ENCODE measurements at regions not wholly inside any gene's neighbourhood (a gene's known extent, or its start where the extent isn't known, plus 50 kb on each side); places are given as distances from the start of the nearest gene placed in this dataset.
"Not testable (repeated sequence)": the region's sequence is repeated elsewhere in the genome, so short reads cannot be mapped to it uniquely, and the experiment has no call there.

DNA sequence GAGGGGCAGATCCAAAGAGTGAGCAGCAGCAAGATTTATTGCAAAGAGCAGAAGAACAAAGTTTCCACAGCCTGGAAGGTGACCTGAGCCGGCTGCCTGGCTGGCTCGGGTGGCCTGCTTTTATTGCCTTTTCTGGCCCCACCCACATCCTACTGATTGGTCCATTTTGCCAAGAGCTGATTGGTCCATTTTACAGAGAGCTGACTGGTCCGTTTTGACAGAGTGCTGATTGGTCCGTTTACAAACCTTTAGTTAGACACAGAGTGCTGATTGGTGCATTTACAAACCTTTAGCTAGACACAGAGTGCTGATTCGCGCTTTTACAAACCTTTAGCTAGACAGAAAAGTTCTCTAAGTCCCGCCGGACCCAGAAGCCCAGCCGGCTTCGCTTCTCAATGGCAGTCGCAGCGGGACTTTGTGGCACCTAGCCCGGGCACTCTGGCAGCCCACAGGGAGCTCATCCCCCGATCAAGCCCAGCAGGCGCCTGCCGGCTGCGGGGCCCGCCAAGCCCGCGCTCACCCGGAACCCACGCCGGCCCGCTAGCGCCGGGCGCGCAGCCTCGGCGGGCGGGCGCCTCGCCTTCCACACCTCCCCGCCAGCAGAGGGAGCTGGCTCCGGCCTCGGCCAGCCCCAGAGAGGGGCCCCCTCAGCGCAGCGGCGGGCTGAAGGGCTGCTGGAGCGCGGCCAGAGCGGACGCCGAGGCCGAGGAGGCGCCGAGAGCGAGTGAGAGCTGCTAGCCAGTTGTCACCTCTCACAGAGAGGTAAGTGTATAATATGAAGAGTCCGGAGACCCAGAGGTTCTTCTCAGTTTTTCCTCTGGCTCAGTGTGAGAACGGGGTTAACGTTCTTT lies 339.2 kb downstream of the CHL1 start:
- Histone ChIP-seq H3K9ac (ENCODE audit: low read depth, low read length) (peak overlapping the region; percentile 41), H3K4me3 (ENCODE audit: low read depth, low read length) (peak overlapping the region; percentile 58)

GRCh38 chr3:536417-536813 lies 339.9 kb downstream of the CHL1 start:
- Histone ChIP-seq H3K36me3 (ENCODE audit: control insufficient read depth, insufficient read depth, low read length) (no peaks in the 10 kb centered on the region), H3K27me3 (ENCODE audit: control insufficient read depth, insufficient read depth, low read length) (peaks cover 14% of the 10 kb centered on the region), H3K9ac (ENCODE audit: low read depth, low read length) (peak overlapping the region; percentile 41), H3K9me3 (ENCODE audit: control insufficient read depth, insufficient read depth, low read length) (no peaks in the 10 kb centered on the region), H3K4me3 (ENCODE audit: low read depth, low read length) (peak overlapping the region; percentile 58), H3K4me1 (ENCODE audit: control insufficient read depth, insufficient read depth, low read length) (peaks cover 2% of the 10 kb centered on the region)

More for the DNA sequence above, 339.2 kb downstream of the CHL1 start:
- no peaks in the 10 kb centered on the region for H3K9me3 ChIP-seq (ENCODE audit: control insufficient read depth, insufficient read depth, low read length)
- no peaks in the 10 kb centered on the region for H3K36me3 ChIP-seq (ENCODE audit: control insufficient read depth, insufficient read depth, low read length)
- H3K27me3 ChIP-seq (ENCODE audit: control insufficient read depth, insufficient read depth, low read length): peaks cover 14% of the 10 kb centered on the region
- no peaks in the 10 kb centered on the region for H3K4me1 ChIP-seq (ENCODE audit: control insufficient read depth, insufficient read depth, low read length)

DNA sequence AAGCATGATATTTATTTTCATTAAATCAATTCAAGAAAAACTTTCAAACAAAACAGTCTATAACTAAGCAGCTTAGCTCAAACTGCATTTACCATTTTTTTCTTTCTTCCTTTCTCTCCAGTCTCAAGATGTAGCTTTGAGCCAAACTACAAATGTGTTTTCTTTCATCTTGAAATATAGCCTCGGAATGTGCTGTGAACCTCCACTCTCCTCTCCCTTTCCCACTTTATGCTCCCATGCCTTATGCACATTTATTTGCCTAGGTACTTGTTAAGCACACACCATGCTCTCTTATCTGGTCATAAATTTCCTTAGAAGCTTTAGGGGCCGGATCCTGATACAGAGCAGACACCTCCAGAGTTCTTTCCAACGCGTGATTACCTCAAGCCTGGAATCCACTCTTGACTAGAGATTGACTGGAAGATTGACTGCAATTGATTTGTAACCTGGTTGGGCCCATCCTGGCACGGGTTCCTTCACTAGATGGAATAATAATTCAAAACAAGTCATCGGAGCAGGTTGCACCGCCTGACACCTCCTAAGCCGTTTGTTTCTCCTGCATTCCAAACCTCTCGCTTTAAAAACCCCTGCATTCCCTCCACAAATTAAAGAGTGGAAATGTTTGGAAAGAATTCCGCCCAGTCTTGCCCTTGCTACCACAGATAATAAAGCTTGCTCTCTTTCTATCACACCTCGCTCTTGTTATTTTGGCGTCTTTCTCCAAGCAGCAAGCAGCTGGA lies 344.7 kb downstream of the CHL1 start:
- Histone ChIP-seq H3K9ac (ENCODE audit: low read depth, low read length) (no peak overlapping the region), H3K36me3 (ENCODE audit: control insufficient read depth, insufficient read depth, low read length) (no peaks in the 10 kb centered on the region), H3K4me1 (ENCODE audit: control insufficient read depth, insufficient read depth, low read length) (peaks cover 2% of the 10 kb centered on the region), H3K4me3 (ENCODE audit: low read depth, low read length) (no peak overlapping the region), H3K27me3 (ENCODE audit: control insufficient read depth, insufficient read depth, low read length) (peaks cover 14% of the 10 kb centered on the region), H3K9me3 (ENCODE audit: control insufficient read depth, insufficient read depth, low read length) (no peaks in the 10 kb centered on the region)

- Histone ChIP-seq H3K4me1 (ENCODE audit: control insufficient read depth, insufficient read depth, low read length) (peaks cover 2% of the 10 kb centered on the region), H3K4me3 (ENCODE audit: low read depth, low read length) (no peak overlapping the region)
These were observed 345.5 kb downstream of the CHL1 start for GRCh38 chr3:542021-542420.

DNA sequence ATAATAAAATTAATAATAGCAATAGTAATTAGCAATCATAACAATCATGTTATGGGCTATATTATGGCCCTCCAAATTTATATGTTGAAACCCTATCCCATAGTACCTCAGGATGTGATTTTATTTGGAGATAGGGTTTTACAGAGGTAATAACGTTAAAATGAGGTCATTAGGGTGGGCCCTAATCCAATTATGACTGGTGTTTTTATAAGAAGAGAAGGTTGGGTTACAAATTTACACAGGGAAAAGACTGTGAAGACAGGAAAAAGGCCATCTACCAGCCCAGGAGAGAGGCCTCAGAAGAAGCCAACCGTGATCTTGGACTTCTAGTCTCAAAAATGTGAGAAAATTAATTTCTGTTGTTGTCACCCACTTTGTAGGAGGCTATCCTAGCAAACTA lies 353.1 kb downstream of the CHL1 start:
- H3K4me3 ChIP-seq (ENCODE audit: low read depth, low read length): no peak overlapping the region
- no peaks in the 10 kb centered on the region for H3K27me3 ChIP-seq (ENCODE audit: control insufficient read depth, insufficient read depth, low read length)
- H3K4me1 ChIP-seq (ENCODE audit: control insufficient read depth, insufficient read depth, low read length): no peaks in the 10 kb centered on the region
- H3K36me3 ChIP-seq (ENCODE audit: control insufficient read depth, insufficient read depth, low read length): no peaks in the 10 kb centered on the region
- H3K9me3 ChIP-seq (ENCODE audit: control insufficient read depth, insufficient read depth, low read length): no peaks in the 10 kb centered on the region
- no peak overlapping the region for H3K9ac ChIP-seq (ENCODE audit: low read depth, low read length)

More at GRCh38 chr3:542021-542420, 345.5 kb downstream of the CHL1 start:
- Histone ChIP-seq H3K27me3 (ENCODE audit: control insufficient read depth, insufficient read depth, low read length) (peaks cover 6% of the 10 kb centered on the region), H3K9ac (ENCODE audit: low read depth, low read length) (no peak overlapping the region), H3K36me3 (ENCODE audit: control insufficient read depth, insufficient read depth, low read length) (no peaks in the 10 kb centered on the region), H3K9me3 (ENCODE audit: control insufficient read depth, insufficient read depth, low read length) (no peaks in the 10 kb centered on the region)

DNA sequence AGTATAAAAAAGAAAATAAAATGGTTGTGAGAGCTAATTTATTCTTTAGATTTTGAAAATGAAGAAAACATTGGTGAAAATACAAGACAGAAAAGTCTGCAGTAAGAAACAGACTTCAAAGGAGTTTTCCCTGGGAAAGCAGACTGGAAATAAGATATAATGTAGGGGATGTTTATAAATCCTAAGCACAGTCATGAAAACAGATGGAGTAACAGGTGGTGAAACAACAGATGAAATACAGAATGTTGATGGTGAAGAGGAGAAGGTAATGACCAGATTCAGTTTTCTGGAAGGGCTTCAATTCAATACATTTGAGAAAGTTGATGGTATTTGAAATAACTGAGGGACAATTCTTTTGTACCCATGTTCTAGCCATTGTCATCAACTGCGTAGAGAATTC lies 353.9 kb downstream of the CHL1 start:
- no peaks in the 10 kb centered on the region for H3K9me3 ChIP-seq (ENCODE audit: control insufficient read depth, insufficient read depth, low read length)

GRCh38 chr3:557972-558371 lies 361.4 kb downstream of the CHL1 start:
- no peak overlapping the region for H3K4me3 ChIP-seq (ENCODE audit: low read depth, low read length)
- H3K36me3 ChIP-seq (ENCODE audit: control insufficient read depth, insufficient read depth, low read length): no peaks in the 10 kb centered on the region
- no peaks in the 10 kb centered on the region for H3K9me3 ChIP-seq (ENCODE audit: control insufficient read depth, insufficient read depth, low read length)
- no peak overlapping the region for H3K9ac ChIP-seq (ENCODE audit: low read depth, low read length)
- H3K4me1 ChIP-seq (ENCODE audit: control insufficient read depth, insufficient read depth, low read length): no peaks in the 10 kb centered on the region
- no peaks in the 10 kb centered on the region for H3K27me3 ChIP-seq (ENCODE audit: control insufficient read depth, insufficient read depth, low read length)

More for the DNA sequence above, 353.9 kb downstream of the CHL1 start:
- no peaks in the 10 kb centered on the region for H3K27me3 ChIP-seq (ENCODE audit: control insufficient read depth, insufficient read depth, low read length)
- H3K4me1 ChIP-seq (ENCODE audit: control insufficient read depth, insufficient read depth, low read length): no peaks in the 10 kb centered on the region
- H3K36me3 ChIP-seq (ENCODE audit: control insufficient read depth, insufficient read depth, low read length): no peaks in the 10 kb centered on the region
- H3K4me3 ChIP-seq (ENCODE audit: low read depth, low read length): no peak overlapping the region
- no peak overlapping the region for H3K9ac ChIP-seq (ENCODE audit: low read depth, low read length)

GRCh38 chr3:567488-568185 lies 371.1 kb downstream of the CHL1 start:
- H3K4me1 ChIP-seq (ENCODE audit: control insufficient read depth, insufficient read depth, low read length): no peaks in the 10 kb centered on the region
- H3K4me3 ChIP-seq (ENCODE audit: low read depth, low read length): no peak overlapping the region
- no peak overlapping the region for H3K9ac ChIP-seq (ENCODE audit: low read depth, low read length)
- no peaks in the 10 kb centered on the region for H3K36me3 ChIP-seq (ENCODE audit: control insufficient read depth, insufficient read depth, low read length)
- no peaks in the 10 kb centered on the region for H3K27me3 ChIP-seq (ENCODE audit: control insufficient read depth, insufficient read depth, low read length)
- no peaks in the 10 kb centered on the region for H3K9me3 ChIP-seq (ENCODE audit: control insufficient read depth, insufficient read depth, low read length)

- H3K4me3 ChIP-seq (ENCODE audit: low read depth, low read length); H3K4me1 ChIP-seq (ENCODE audit: control insufficient read depth, insufficient read depth, low read length); H3K36me3 ChIP-seq (ENCODE audit: control insufficient read depth, insufficient read depth, low read length); H3K9me3 ChIP-seq (ENCODE audit: control insufficient read depth, insufficient read depth, low read length); H3K27me3 ChIP-seq (ENCODE audit: control insufficient read depth, insufficient read depth, low read length); H3K9ac ChIP-seq (ENCODE audit: low read depth, low read length): not testable (repeated sequence)
These were observed 383.0 kb downstream of the CHL1 start for GRCh38 chr3:579529-579928.

- H3K36me3 ChIP-seq (ENCODE audit: control insufficient read depth, insufficient read depth, low read length): not testable (repeated sequence)
These were observed 392.5 kb downstream of the CHL1 start for GRCh38 chr3:589066-589465.

GRCh38 chr3:597304-597703 lies 400.7 kb downstream of the CHL1 start:
- H3K36me3 ChIP-seq (ENCODE audit: control insufficient read depth, insufficient read depth, low read length); H3K9ac ChIP-seq (ENCODE audit: low read depth, low read length); H3K27me3 ChIP-seq (ENCODE audit: control insufficient read depth, insufficient read depth, low read length); H3K4me3 ChIP-seq (ENCODE audit: low read depth, low read length); H3K9me3 ChIP-seq (ENCODE audit: control insufficient read depth, insufficient read depth, low read length); H3K4me1 ChIP-seq (ENCODE audit: control insufficient read depth, insufficient read depth, low read length): not testable (repeated sequence)

More at GRCh38 chr3:589066-589465, 392.5 kb downstream of the CHL1 start:
- H3K4me3 ChIP-seq (ENCODE audit: low read depth, low read length); H3K27me3 ChIP-seq (ENCODE audit: control insufficient read depth, insufficient read depth, low read length); H3K9ac ChIP-seq (ENCODE audit: low read depth, low read length); H3K9me3 ChIP-seq (ENCODE audit: control insufficient read depth, insufficient read depth, low read length); H3K4me1 ChIP-seq (ENCODE audit: control insufficient read depth, insufficient read depth, low read length): not testable (repeated sequence)

Data from iPS-15b (cell line).